CD4-positive, alpha-beta T cell (primary cell): ENCODE measurements at regions not wholly inside any gene's neighbourhood (a gene's known extent, or its start where the extent isn't known, plus 50 kb on each side); places are given as distances from the start of the nearest gene placed in this dataset.

Experiments used
- ATAC-seq: fragments of 200-7000 bp; cut with Tn5 transposase; one replicate; pipeline ENCODE4 v1.10.0; 2022; ENCODE audit warnings: mild to moderate bottlenecking; ENCODE audit not compliant: poor library complexity
- CTCF ChIA-PET: fragments of 350-600 bp; sonication (Branson Sonifier 250); formaldehyde crosslinking; loops from one replicate; lab custom pipeline; 2021; ENCODE audit warnings: antibody characterized with exemption, inconsistent platforms; lab: Charles Lee
- POLR2A ChIA-PET: fragments of 350-600 bp; sonication (Branson Sonifier 250); formaldehyde crosslinking; loops from one replicate; lab custom pipeline; 2021; ENCODE audit warnings: antibody characterized with exemption, inconsistent platforms; lab: Charles Lee
- DNase-seq, 14 experiments: peaks; one replicate each; pipeline ENCODE4 v3.0.0-alpha.2; 2013 to 2020; ENCODE audit warnings: mixed read lengths in 2 of 14
- H3K27ac ChIP-seq, 2 donors: one replicate each; pipeline versions ENCODE4 v1.5.1 to v1.7.0; 2013; ENCODE audit warnings: low read length in 2 of 2, low read depth in 1 of 2, mild to moderate bottlenecking in 1 of 2
- H3K27me3 ChIP-seq, 2 experiments: 1 replicate in 1 of 2; 2 replicates in 1 of 2; pipeline versions ENCODE4 v1.6.1 to v1.7.0; 2013; ENCODE audit warnings: low read length in 2 of 2, control low read depth in 1 of 2, mild to moderate bottlenecking in 1 of 2, moderate library complexity in 1 of 2; ENCODE audit not compliant: insufficient read depth in 2 of 2, control insufficient read depth in 1 of 2
- H3K36me3 ChIP-seq: one replicate; pipeline ENCODE4 v1.6.1; 2013; ENCODE audit warnings: low read length, control low read depth; ENCODE audit not compliant: insufficient read depth
- H3K4me1 ChIP-seq: one replicate; pipeline ENCODE4 v1.6.1; 2013; ENCODE audit warnings: low read length, control low read depth; ENCODE audit not compliant: insufficient read depth
- H3K4me3 ChIP-seq: one replicate; pipeline ENCODE4 v1.5.1; 2013; ENCODE audit warnings: mild to moderate bottlenecking, low read length, moderate library complexity
- H3K9me3 ChIP-seq, 2 experiments: 1 replicate in 1 of 2; 2 replicates in 1 of 2; pipeline versions ENCODE4 v1.6.1 to v1.7.0; 2013; ENCODE audit warnings: low read length in 2 of 2, mild to moderate bottlenecking in 2 of 2, control low read depth in 1 of 2, moderate library complexity in 1 of 2; ENCODE audit not compliant: control insufficient read depth in 1 of 2, insufficient read depth in 1 of 2
- H3K27ac Mint-ChIP-seq: one replicate; pipeline ENCODE4 v1.8.0; 2020; ENCODE audit warnings: mixed read lengths
- H3K27me3 Mint-ChIP-seq: one replicate; pipeline ENCODE4 v1.8.0; 2021; ENCODE audit warnings: mixed read lengths
- H3K36me3 Mint-ChIP-seq: one replicate; pipeline ENCODE4 v1.8.0; 2021; ENCODE audit warnings: low read depth, mixed read lengths
- H3K4me1 Mint-ChIP-seq: one replicate; pipeline ENCODE4 v1.8.0; 2021; ENCODE audit warnings: low read depth, mixed read lengths
- H3K4me3 Mint-ChIP-seq: one replicate; pipeline ENCODE4 v1.8.0; 2020; ENCODE audit warnings: mild to moderate bottlenecking, mixed read lengths
- H3K9me3 Mint-ChIP-seq: one replicate; pipeline ENCODE4 v1.8.0; 2020; ENCODE audit warnings: mixed read lengths
- intact Hi-C, 2 experiments: fragments of 100-400 bp; cut with DNase I in 1 of 2; cut with micrococcal nuclease in 1 of 2; formaldehyde crosslinking; loops; one replicate each; pipeline versions ENCODE4 v1.15.1 to v1.9.0; 2023 to 2025; cut with DNase I, micrococcal nuclease
- TF ChIP-seq, protein P1 (sequence below): fragments of 200-600 bp; IDR thresholded peaks from one replicate; pipeline ENCODE4 v1.8.0; 2022; ENCODE audit warnings: antibody characterized with exemption, mild to moderate bottlenecking

DNA sequence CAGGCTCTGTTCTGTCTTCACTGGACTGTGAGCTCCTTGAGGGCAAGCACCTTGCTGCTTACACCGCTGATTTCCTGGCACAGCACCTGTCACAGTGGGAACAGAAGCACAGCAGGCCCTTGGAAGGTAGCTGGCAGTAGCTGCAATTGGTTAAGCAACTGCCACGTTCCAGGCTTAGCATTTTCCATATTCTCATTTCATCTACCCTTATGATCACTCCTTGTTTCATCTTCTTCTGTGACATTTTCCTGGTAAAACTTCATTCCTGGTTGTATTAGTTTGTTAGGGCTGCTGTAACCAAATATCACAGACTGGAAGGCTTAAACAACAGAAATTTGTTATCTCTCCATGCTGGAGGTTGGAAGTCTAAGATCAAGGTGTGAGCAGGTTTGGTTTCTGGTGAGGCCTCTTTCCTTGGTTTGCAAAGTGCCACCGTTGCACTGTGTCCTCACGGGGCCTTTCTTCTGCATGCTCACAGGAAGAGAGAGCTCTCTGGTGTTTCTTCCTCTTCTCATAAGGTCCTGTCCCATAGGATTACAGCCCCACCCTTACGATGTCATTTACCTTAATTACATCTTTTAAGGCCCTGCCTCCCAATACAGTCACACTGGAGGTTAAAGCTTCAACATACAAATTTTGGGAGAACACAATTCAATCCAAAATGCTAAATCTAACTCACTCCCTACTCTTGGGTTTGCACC, 121.7 kb upstream of the CPSF6 start:
- POLR2A ChIA-PET: no interaction called here
- H3K4me1 Mint-ChIP-seq: no peaks in the 10 kb centered on the region

DNA sequence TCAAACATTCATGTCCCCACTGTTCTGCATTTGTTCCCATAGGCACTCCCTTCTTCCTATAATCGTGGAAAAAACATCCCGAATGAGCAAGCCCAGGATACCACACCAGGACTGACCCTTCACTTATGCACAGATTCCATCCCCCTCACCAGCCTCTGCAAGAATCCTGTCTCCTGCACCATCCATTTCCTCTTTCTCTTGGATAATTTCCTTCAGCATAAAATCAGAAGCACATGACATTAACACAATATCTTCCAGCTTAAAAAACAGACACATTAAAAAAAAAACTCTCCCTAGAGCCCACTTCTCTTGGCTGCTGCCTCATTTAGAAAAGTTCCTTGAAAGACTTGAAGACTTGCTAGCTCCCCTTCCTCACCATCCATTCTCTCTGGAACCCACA, 120.9 kb upstream of the CPSF6 start:
- Histone ChIP-seq H3K4me1 (no peaks in the 10 kb centered on the region), H3K4me3 (no peak overlapping the region), H3K27me3 (no peaks in the 10 kb centered on the region), H3K9me3 (no peaks in the 10 kb centered on the region), H3K27ac (no peak overlapping the region), H3K36me3 (no peaks in the 10 kb centered on the region)
- H3K36me3 Mint-ChIP-seq: no peaks in the 10 kb centered on the region
- H3K27ac Mint-ChIP-seq: no peak overlapping the region
- H3K27me3 Mint-ChIP-seq: peaks cover 4% of the 10 kb centered on the region
- TF ChIP-seq, protein P1, sequence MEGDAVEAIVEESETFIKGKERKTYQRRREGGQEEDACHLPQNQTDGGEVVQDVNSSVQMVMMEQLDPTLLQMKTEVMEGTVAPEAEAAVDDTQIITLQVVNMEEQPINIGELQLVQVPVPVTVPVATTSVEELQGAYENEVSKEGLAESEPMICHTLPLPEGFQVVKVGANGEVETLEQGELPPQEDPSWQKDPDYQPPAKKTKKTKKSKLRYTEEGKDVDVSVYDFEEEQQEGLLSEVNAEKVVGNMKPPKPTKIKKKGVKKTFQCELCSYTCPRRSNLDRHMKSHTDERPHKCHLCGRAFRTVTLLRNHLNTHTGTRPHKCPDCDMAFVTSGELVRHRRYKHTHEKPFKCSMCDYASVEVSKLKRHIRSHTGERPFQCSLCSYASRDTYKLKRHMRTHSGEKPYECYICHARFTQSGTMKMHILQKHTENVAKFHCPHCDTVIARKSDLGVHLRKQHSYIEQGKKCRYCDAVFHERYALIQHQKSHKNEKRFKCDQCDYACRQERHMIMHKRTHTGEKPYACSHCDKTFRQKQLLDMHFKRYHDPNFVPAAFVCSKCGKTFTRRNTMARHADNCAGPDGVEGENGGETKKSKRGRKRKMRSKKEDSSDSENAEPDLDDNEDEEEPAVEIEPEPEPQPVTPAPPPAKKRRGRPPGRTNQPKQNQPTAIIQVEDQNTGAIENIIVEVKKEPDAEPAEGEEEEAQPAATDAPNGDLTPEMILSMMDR: no peak
- H3K9me3 Mint-ChIP-seq: no peaks in the 10 kb centered on the region
- DNase-seq (no peak), ATAC-seq (no peak)
- ChIA-PET POLR2A (no interaction called here), CTCF (no interaction called here)
- H3K4me3 Mint-ChIP-seq: no peak overlapping the region
- intact Hi-C loops: no loop called here
- no peaks in the 10 kb centered on the region for H3K4me1 Mint-ChIP-seq

More for the DNA sequence above, 121.7 kb upstream of the CPSF6 start:
- Histone ChIP-seq H3K36me3 (no peaks in the 10 kb centered on the region), H3K4me1 (no peaks in the 10 kb centered on the region), H3K9me3 (no peaks in the 10 kb centered on the region), H3K27ac (no peak overlapping the region), H3K27me3 (no peaks in the 10 kb centered on the region), H3K4me3 (no peak overlapping the region)
- no peak for ATAC-seq
- no peak for DNase-seq
- H3K4me3 Mint-ChIP-seq: no peak overlapping the region
- CTCF ChIA-PET: no interaction called here
- no peaks in the 10 kb centered on the region for H3K36me3 Mint-ChIP-seq
- no peaks in the 10 kb centered on the region for H3K9me3 Mint-ChIP-seq
- no peak overlapping the region for H3K27ac Mint-ChIP-seq
- H3K27me3 Mint-ChIP-seq: peaks cover 4% of the 10 kb centered on the region
- intact Hi-C loops: no loop called here
- TF ChIP-seq, protein P1: no peak

DNA sequence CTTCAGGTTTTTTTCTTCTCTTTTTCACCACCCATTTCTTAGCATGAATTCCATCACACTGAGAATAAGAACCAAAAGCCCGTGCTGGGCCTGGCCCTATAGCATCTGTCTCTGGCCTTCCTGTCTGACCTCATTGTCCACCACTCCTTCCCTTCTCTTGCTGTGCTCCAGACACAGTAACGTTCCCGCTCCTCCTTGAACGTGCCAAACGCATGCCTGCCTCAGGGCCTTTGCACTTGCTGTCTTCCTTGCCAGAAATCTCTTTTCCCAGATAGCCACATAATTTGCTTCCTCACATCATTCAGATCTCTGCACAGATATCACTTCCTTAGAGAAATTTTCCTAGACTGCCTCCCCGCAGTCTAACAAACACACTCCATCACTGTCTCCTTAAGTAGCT, 119.6 kb upstream of the CPSF6 start:
- ChIA-PET CTCF (no interaction called here), POLR2A (no interaction called here)
- H3K4me1 Mint-ChIP-seq: no peaks in the 10 kb centered on the region
- H3K4me3 Mint-ChIP-seq: no peak overlapping the region
- no peaks in the 10 kb centered on the region for H3K27me3 ChIP-seq
- no peaks in the 10 kb centered on the region for H3K9me3 Mint-ChIP-seq
- no peaks in the 10 kb centered on the region for H3K4me1 ChIP-seq
- H3K36me3 Mint-ChIP-seq: no peaks in the 10 kb centered on the region
- ATAC-seq: no peak
- H3K36me3 ChIP-seq: no peaks in the 10 kb centered on the region
- intact Hi-C loops: no loop called here
- H3K9me3 ChIP-seq: no peaks in the 10 kb centered on the region
- no peak overlapping the region for H3K4me3 ChIP-seq
- H3K27me3 Mint-ChIP-seq: peaks cover 4% of the 10 kb centered on the region
- no peak overlapping the region for H3K27ac ChIP-seq
- DNase-seq: no peak
- TF ChIP-seq, protein P1: no peak
- H3K27ac Mint-ChIP-seq: no peak overlapping the region
